Osteoblast (primary cell): ENCODE measurements at regions not wholly inside any gene's neighbourhood (a gene's known extent, or its start where the extent isn't known, plus 50 kb on each side); places are given as distances from the start of the nearest gene placed in this dataset.

Source experiments
- DNase-seq: peaks from one replicate; pipeline ENCODE4 v3.0.0; 2011; ENCODE audit warnings: low spot score, mixed read lengths; ENCODE audit not compliant: insufficient read length; ENCODE audit errors: missing footprints
- H2AFZ ChIP-seq: 2 replicates; pipeline ENCODE4 v1.6.0; 2011; ENCODE audit warnings: mild to moderate bottlenecking, low read length
- H3K27ac ChIP-seq: 2 replicates; pipeline ENCODE4 v1.5.1; 2011; ENCODE audit warnings: mild to moderate bottlenecking, low read depth, low read length, moderate library complexity
- H3K27me3 ChIP-seq: 2 replicates; pipeline ENCODE4 v1.6.0; 2012; ENCODE audit warnings: mild to moderate bottlenecking, control low read depth, inconsistent platforms, low read length, moderate library complexity; ENCODE audit not compliant: insufficient read depth
- H3K36me3 ChIP-seq: 2 replicates; pipeline ENCODE4 v1.5.1; 2011; ENCODE audit warnings: mild to moderate bottlenecking, low read length, control low read depth, moderate library complexity; ENCODE audit not compliant: insufficient read depth
- H3K4me1 ChIP-seq: 2 replicates; pipeline ENCODE4 v1.5.1; 2011; ENCODE audit warnings: mild to moderate bottlenecking, low read length, control low read depth, moderate library complexity; ENCODE audit not compliant: insufficient read depth
- H3K4me2 ChIP-seq: 2 replicates; pipeline ENCODE4 v1.6.0; 2011; ENCODE audit warnings: mild to moderate bottlenecking, low read length; ENCODE audit not compliant: insufficient read depth
- H3K4me3 ChIP-seq: fragments of 200-600 bp; sonication (generic); 3 replicates; pipeline ENCODE4 v1.5.1; 2012; ENCODE audit warnings: mild to moderate bottlenecking, low read length, inconsistent platforms; ENCODE audit not compliant: insufficient read depth
- H3K79me2 ChIP-seq: 2 replicates; pipeline ENCODE4 v1.6.0; 2012; ENCODE audit warnings: mild to moderate bottlenecking, low read length, control low read depth, inconsistent platforms; ENCODE audit not compliant: insufficient read depth
- H3K9me3 ChIP-seq: 2 replicates; pipeline ENCODE4 v1.5.1; 2011; ENCODE audit warnings: low read depth, low read length, control low read depth
- H4K20me1 ChIP-seq: 2 replicates; pipeline ENCODE4 v1.6.0; 2012; ENCODE audit warnings: mild to moderate bottlenecking, low read length, control low read depth; ENCODE audit not compliant: insufficient read depth
- CTCF ChIP-seq: IDR thresholded peaks from 2 replicates; pipeline ENCODE4 v1.5.1; 2011; ENCODE audit warnings: mild to moderate bottlenecking, low read depth, low read length, moderate library complexity; ENCODE audit errors: extremely low read depth

DNA sequence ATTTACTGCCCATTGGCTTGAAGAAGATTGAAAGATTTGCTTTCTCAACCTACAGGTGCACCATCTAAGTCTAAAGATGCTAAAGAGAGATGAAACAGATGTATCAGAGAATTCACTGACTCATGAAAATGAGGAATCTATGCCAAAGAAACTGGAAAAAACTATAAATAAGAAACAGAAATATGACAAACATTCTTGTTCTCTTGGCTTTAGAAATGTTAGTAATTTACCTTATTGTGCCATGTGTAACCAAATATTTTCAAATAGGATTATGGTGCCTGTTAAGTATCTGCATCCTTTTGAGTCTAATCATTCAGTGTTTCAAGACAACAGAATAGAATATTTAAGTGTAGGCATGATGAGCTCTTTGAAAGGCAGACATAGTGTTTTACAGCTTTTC lies 271.5 kb downstream of the MEX3B start:
- H3K36me3 ChIP-seq, result no peaks in the 10 kb centered on the region
- H3K79me2 ChIP-seq, result no peaks in the 10 kb centered on the region
- H3K4me2 ChIP-seq, result no peak overlapping the region
- no peaks in the 10 kb centered on the region for H3K9me3 ChIP-seq
- no peak overlapping the region for H2AFZ ChIP-seq
- H3K27ac ChIP-seq, result no peak overlapping the region
- H3K27me3 ChIP-seq, result no peaks in the 10 kb centered on the region
- no peaks in the 10 kb centered on the region for H3K4me1 ChIP-seq
- DNase-seq, result no peak
- TF ChIP-seq CTCF, result no peak
- no peaks in the 10 kb centered on the region for H4K20me1 ChIP-seq
- no peak overlapping the region for H3K4me3 ChIP-seq

DNA sequence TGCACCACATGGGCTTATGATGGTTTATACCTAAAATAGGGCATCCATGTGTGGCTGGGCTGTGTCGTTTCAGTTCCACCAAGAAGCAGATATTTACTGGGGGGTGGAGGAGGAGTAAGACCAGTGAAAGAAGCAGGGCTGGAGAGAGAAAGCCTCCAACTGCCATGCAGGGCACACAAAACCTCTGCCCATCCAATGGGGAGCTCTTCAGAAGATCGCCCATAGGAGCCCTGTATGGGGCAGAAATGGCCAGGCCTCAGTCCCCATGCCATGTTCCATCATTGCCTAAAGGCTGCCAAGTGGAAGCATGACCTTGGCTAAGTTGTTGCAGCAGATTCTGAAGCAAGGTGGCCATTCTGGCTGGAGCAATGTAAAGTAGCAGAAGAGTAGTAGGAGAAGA lies 277.0 kb downstream of the MEX3B start:
- TF ChIP-seq CTCF, result no peak

DNA sequence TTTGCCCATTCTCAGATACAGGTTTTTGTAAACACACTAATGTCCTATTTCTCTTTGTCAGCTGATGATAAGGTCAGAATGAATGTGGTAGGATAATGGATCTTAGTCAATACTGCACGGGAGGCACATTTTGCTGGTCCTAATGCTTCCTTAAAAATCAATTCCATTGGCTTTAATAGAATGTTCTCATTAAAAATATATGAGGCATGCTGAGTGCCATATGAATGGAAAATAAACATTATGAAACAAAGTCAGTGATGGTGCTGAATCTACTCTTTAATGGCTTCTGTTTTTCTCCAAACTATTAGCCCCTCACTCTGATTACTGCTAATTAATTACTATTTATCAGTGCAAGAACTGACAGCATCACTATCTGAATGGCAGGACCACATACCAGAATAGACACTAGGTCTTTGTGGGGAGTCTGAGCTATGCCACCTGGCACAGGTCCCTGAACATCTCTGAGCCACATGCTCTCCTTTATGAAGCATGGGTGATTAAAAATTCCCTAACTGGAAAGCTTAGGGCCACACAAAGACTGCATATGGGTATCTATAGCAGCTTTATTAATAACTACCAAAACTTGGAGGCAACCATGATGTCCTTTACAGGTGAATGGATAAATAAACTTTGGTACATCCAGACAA lies 278.9 kb downstream of the MEX3B start:
- no peak for DNase-seq
- Histone ChIP-seq H3K27me3 (no peaks in the 10 kb centered on the region), H3K27ac (no peak overlapping the region), H3K4me2 (no peak overlapping the region), H4K20me1 (no peaks in the 10 kb centered on the region), H3K4me1 (no peaks in the 10 kb centered on the region), H3K9me3 (no peaks in the 10 kb centered on the region), H3K79me2 (no peaks in the 10 kb centered on the region), H2AFZ (no peak overlapping the region), H3K36me3 (no peaks in the 10 kb centered on the region), H3K4me3 (no peak overlapping the region)
- TF ChIP-seq CTCF, result no peak

More for the DNA sequence above, 277.0 kb downstream of the MEX3B start:
- Histone ChIP-seq H3K4me1 (no peaks in the 10 kb centered on the region), H3K4me3 (no peak overlapping the region), H3K27me3 (no peaks in the 10 kb centered on the region), H3K4me2 (no peak overlapping the region), H3K79me2 (no peaks in the 10 kb centered on the region), H2AFZ (no peak overlapping the region), H4K20me1 (no peaks in the 10 kb centered on the region), H3K9me3 (no peaks in the 10 kb centered on the region), H3K27ac (no peak overlapping the region), H3K36me3 (no peaks in the 10 kb centered on the region)
- DNase-seq, result no peak

GRCh38 chr15:81765816-81766215 lies 280.0 kb downstream of the MEX3B start:
- Histone ChIP-seq H3K4me2 (no peak overlapping the region), H3K9me3 (no peaks in the 10 kb centered on the region), H3K27ac (no peak overlapping the region), H3K27me3 (no peaks in the 10 kb centered on the region), H3K36me3 (no peaks in the 10 kb centered on the region), H3K4me3 (no peak overlapping the region), H4K20me1 (no peaks in the 10 kb centered on the region), H3K4me1 (no peaks in the 10 kb centered on the region), H3K79me2 (no peaks in the 10 kb centered on the region), H2AFZ (no peak overlapping the region)
- DNase-seq, result no peak
- TF ChIP-seq CTCF, result no peak
